ENCODE measurements at regions not wholly inside any gene's neighbourhood (a gene's known extent, or its start where the extent isn't known, plus 50 kb on each side); places are given as distances from the start of the nearest gene placed in this dataset.

DNA sequence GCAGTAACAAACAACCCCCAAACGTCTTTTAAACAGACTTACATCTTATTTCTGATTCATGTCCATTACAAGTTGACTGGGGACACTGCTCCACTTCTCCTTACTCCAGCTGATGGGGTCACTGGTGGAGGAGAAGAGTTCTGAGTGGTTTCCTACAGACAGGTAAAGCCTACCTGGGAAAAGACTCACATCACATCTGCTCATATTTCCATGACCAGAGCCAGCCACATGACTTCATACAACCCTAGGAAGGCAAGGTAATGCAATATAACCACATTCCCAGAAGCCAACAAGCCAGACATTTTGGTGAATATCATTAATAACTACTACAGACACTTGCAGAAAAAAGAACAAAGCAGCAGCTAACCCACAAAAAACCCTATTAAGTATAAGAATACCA, 90.5 kb upstream of the IRX6 start:
- H3K9me3 Mint-ChIP-seq (ENCODE audit: low read depth) = no peaks in the 10 kb centered on the region
- H3K4me3 Mint-ChIP-seq (ENCODE audit: unreplicated experiment) = no peak overlapping the region
- H3K36me3 Mint-ChIP-seq (ENCODE audit: low read depth) = no peaks in the 10 kb centered on the region
- TF ChIP-seq, protein P1, sequence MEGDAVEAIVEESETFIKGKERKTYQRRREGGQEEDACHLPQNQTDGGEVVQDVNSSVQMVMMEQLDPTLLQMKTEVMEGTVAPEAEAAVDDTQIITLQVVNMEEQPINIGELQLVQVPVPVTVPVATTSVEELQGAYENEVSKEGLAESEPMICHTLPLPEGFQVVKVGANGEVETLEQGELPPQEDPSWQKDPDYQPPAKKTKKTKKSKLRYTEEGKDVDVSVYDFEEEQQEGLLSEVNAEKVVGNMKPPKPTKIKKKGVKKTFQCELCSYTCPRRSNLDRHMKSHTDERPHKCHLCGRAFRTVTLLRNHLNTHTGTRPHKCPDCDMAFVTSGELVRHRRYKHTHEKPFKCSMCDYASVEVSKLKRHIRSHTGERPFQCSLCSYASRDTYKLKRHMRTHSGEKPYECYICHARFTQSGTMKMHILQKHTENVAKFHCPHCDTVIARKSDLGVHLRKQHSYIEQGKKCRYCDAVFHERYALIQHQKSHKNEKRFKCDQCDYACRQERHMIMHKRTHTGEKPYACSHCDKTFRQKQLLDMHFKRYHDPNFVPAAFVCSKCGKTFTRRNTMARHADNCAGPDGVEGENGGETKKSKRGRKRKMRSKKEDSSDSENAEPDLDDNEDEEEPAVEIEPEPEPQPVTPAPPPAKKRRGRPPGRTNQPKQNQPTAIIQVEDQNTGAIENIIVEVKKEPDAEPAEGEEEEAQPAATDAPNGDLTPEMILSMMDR (IDR thresholded peaks at IDR 0.05) = no peak
- no peaks in the 10 kb centered on the region for H3K4me1 Mint-ChIP-seq (ENCODE audit: low read depth)
- H3K27ac Mint-ChIP-seq (ENCODE audit: unreplicated experiment) = no peak overlapping the region
- DNase-seq (ENCODE audit: low spot score) = no peak
- peaks cover 23% of the 10 kb centered on the region for H3K27me3 Mint-ChIP-seq (ENCODE audit: low read depth)

DNA sequence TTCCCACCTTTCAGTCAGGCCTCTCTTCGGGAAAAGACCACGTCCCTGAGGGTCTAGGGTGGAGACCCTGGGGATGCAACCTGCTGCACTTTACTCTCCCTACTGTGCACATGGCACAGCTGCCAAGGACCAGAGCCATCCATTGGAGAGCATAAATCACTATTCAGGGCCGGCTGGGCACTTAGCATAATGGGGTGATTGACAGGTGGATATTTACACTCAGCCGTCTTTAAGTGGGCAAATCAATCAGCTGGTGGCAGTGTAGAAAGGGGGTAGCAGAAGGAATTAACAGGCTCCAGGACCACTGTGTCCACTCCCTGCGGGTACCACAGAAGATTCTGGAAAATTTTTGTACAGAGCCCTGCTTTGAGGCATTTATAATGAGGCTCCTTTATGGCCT, 87.3 kb upstream of the IRX6 start:
- no peaks in the 10 kb centered on the region for H3K9me3 Mint-ChIP-seq (ENCODE audit: low read depth)
- no peak overlapping the region for H3K4me3 Mint-ChIP-seq (ENCODE audit: unreplicated experiment)
- TF ChIP-seq, protein P1 (IDR thresholded peaks at IDR 0.05) = no peak
- no peaks in the 10 kb centered on the region for H3K36me3 Mint-ChIP-seq (ENCODE audit: low read depth)
- no peaks in the 10 kb centered on the region for H3K4me1 Mint-ChIP-seq (ENCODE audit: low read depth)
- no peak for DNase-seq (ENCODE audit: low spot score)
- H3K27me3 Mint-ChIP-seq (ENCODE audit: low read depth) = peaks cover 32% of the 10 kb centered on the region
- H3K27ac Mint-ChIP-seq (ENCODE audit: unreplicated experiment) = no peak overlapping the region

DNA sequence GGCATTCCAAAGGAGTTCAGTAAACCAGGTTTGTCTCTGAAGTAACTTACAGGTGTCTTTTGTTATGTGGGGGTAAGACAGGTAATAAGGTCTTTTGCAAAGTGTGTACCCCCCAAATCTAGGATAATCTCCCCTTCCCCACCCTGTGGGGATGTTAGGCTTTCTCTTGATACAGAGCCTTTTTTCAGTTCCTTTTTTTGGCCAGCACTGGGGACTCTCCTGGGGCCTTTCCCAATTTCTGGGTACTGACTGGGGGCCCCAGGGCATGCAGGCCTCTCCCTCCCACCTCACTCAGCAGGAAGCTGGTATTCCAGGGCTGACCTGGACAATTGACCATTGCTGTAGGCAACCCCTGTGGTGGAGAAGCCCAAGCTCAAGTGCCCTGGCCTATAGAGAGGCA, 84.3 kb upstream of the IRX6 start:
- Mint-ChIP-seq H3K27ac (ENCODE audit: unreplicated experiment) (no peak overlapping the region), H3K36me3 (ENCODE audit: low read depth) (no peaks in the 10 kb centered on the region), H3K27me3 (ENCODE audit: low read depth) (peaks cover 37% of the 10 kb centered on the region), H3K9me3 (ENCODE audit: low read depth) (no peaks in the 10 kb centered on the region), H3K4me3 (ENCODE audit: unreplicated experiment) (no peak overlapping the region), H3K4me1 (ENCODE audit: low read depth) (no peaks in the 10 kb centered on the region)
- DNase-seq (ENCODE audit: low spot score) = no peak
- TF ChIP-seq, protein P1 (IDR thresholded peaks at IDR 0.05) = no peak

DNA sequence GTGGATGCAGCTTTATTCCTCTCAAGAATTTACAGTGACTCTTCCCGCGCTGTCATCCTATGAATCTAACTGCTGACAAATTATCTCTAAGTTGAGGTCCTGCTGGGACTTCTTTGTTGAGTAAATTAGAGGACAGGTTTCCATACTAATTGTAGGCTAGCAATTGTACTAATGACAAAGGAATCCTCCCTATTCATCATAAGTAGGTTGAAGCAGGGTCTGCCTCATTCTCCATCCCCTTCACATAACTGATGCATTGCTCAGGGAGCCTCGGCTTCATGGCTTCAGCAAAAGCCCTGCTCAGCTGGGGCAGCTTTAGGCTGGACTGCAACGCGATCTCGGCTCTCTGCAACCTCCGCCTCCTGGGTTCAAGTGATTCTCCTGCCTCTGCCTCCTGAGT, 83.1 kb upstream of the IRX6 start:
- no peak overlapping the region for H3K27ac Mint-ChIP-seq (ENCODE audit: unreplicated experiment)
- H3K4me3 Mint-ChIP-seq (ENCODE audit: unreplicated experiment) = no peak overlapping the region
- TF ChIP-seq, protein P1 (IDR thresholded peaks at IDR 0.05) = no peak
- no peak for DNase-seq (ENCODE audit: low spot score)
- no peaks in the 10 kb centered on the region for H3K36me3 Mint-ChIP-seq (ENCODE audit: low read depth)
- H3K4me1 Mint-ChIP-seq (ENCODE audit: low read depth) = no peaks in the 10 kb centered on the region
- peaks cover 37% of the 10 kb centered on the region for H3K27me3 Mint-ChIP-seq (ENCODE audit: low read depth)
- H3K9me3 Mint-ChIP-seq (ENCODE audit: low read depth) = no peaks in the 10 kb centered on the region

DNA sequence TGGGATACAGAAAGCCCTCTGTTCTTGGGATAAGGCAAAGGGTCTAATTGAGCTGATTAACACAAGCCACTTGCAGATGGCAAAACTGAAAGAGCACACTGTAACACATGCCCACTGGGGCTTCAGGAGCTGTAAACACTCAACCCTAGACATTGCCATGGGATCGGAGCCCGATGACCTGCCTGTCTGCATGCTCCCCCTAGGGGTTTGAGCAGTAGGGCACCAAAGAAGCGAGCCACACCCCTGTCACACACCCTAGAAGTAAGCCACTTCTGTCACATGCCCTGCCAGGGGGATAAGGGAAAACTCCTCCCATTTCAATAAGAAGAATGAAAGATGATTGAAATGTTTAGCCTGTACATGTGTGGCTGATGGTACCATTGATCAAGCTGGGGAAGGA, 81.3 kb upstream of the IRX6 start:
- Mint-ChIP-seq H3K36me3 (ENCODE audit: low read depth) (no peaks in the 10 kb centered on the region), H3K4me3 (ENCODE audit: unreplicated experiment) (no peak overlapping the region)

More for the DNA sequence above, 81.3 kb upstream of the IRX6 start:
- H3K27ac Mint-ChIP-seq (ENCODE audit: unreplicated experiment) = no peak overlapping the region
- no peaks in the 10 kb centered on the region for H3K9me3 Mint-ChIP-seq (ENCODE audit: low read depth)
- peaks cover 34% of the 10 kb centered on the region for H3K27me3 Mint-ChIP-seq (ENCODE audit: low read depth)
- no peaks in the 10 kb centered on the region for H3K4me1 Mint-ChIP-seq (ENCODE audit: low read depth)
- TF ChIP-seq, protein P1 (IDR thresholded peaks at IDR 0.05) = no peak
- DNase-seq (ENCODE audit: low spot score) = no peak
